HL-60 (cell line): ENCODE measurements at regions not wholly inside any gene's neighbourhood (a gene's known extent, or its start where the extent isn't known, plus 50 kb on each side); places are given as distances from the start of the nearest gene placed in this dataset.

Experiments used
- DNase-seq, 2 experiments: peaks; one replicate each; pipeline ENCODE4 v3.0.0-alpha.2; 2010 to 2020; ENCODE audit warnings: low read depth in 1 of 2, low spot score in 1 of 2
- H3K27ac ChIP-seq: fragments of 250-450 bp; sonication (Bioruptor Pico); replicated peaks from 2 replicates; pipeline ENCODE4 v1.5.1; 2020; ENCODE audit warnings: mild to moderate bottlenecking, moderate library complexity
- H3K27me3 ChIP-seq: fragments of 250-450 bp; sonication (Bioruptor Pico); 2 replicates; pipeline ENCODE4 v1.5.1; 2021; ENCODE audit warnings: mild to moderate bottlenecking, moderate library complexity; ENCODE audit not compliant: insufficient read depth, poor library complexity, severe bottlenecking
- H3K4me3 ChIP-seq: replicated peaks from 2 replicates; pipeline ENCODE4 v1.5.1; 2011; ENCODE audit warnings: mild to moderate bottlenecking, control low read depth, low read length; ENCODE audit not compliant: insufficient read depth
- GABPA ChIP-seq: IDR thresholded peaks from 2 replicates; pipeline ENCODE4 v1.6.1; 2012; ENCODE audit warnings: low read depth
- POLR2AphosphoS5 ChIP-seq: IDR thresholded peaks from 2 replicates; pipeline ENCODE4 v1.6.1; 2012; ENCODE audit warnings: low read depth
- SPI1 ChIP-seq: IDR thresholded peaks from 2 replicates; pipeline ENCODE4 v1.6.1; 2012; ENCODE audit warnings: low read depth, mild to moderate bottlenecking, borderline replicate concordance
- TF ChIP-seq, protein P1 (sequence below): IDR thresholded peaks from 2 replicates; pipeline ENCODE4 v1.6.1; 2012; ENCODE audit warnings: low read depth; ENCODE audit not compliant: insufficient replicate concordance
- TF ChIP-seq, protein P2 (sequence below): IDR thresholded peaks from one replicate; pipeline ENCODE4 v1.5.1; 2011; ENCODE audit warnings: low read length, control low read depth, inconsistent platforms; ENCODE audit not compliant: insufficient read depth

DNA sequence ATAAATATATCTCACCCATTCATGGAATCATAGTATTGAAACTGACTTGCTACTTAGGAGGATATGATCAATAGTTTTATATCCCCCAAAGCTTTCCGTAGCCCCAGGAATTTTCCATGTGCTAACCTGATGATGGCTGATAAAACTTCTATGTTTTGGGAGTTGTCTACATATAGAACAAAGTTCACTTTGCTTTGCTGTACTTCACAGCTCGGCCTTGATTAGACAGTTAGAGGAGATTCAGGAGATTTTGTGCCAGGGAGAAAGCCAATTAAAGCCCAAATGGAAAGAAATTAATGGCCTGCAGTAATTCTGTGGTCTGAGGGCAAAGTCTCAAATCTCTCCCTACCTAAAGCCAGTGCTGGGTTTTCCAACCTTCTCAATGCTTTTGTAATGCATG lies 114.9 kb upstream of the SLC34A2 start:
- DNase-seq: no peak
- no peak overlapping the region for H3K4me3 ChIP-seq
- no peak overlapping the region for H3K27ac ChIP-seq
- TF ChIP-seq POLR2AphosphoS5: no peak
- no peak for TF ChIP-seq GABPA
- TF ChIP-seq, protein P1, sequence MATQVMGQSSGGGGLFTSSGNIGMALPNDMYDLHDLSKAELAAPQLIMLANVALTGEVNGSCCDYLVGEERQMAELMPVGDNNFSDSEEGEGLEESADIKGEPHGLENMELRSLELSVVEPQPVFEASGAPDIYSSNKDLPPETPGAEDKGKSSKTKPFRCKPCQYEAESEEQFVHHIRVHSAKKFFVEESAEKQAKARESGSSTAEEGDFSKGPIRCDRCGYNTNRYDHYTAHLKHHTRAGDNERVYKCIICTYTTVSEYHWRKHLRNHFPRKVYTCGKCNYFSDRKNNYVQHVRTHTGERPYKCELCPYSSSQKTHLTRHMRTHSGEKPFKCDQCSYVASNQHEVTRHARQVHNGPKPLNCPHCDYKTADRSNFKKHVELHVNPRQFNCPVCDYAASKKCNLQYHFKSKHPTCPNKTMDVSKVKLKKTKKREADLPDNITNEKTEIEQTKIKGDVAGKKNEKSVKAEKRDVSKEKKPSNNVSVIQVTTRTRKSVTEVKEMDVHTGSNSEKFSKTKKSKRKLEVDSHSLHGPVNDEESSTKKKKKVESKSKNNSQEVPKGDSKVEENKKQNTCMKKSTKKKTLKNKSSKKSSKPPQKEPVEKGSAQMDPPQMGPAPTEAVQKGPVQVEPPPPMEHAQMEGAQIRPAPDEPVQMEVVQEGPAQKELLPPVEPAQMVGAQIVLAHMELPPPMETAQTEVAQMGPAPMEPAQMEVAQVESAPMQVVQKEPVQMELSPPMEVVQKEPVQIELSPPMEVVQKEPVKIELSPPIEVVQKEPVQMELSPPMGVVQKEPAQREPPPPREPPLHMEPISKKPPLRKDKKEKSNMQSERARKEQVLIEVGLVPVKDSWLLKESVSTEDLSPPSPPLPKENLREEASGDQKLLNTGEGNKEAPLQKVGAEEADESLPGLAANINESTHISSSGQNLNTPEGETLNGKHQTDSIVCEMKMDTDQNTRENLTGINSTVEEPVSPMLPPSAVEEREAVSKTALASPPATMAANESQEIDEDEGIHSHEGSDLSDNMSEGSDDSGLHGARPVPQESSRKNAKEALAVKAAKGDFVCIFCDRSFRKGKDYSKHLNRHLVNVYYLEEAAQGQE: no peak
- no peak for TF ChIP-seq SPI1
- TF ChIP-seq, protein P2, sequence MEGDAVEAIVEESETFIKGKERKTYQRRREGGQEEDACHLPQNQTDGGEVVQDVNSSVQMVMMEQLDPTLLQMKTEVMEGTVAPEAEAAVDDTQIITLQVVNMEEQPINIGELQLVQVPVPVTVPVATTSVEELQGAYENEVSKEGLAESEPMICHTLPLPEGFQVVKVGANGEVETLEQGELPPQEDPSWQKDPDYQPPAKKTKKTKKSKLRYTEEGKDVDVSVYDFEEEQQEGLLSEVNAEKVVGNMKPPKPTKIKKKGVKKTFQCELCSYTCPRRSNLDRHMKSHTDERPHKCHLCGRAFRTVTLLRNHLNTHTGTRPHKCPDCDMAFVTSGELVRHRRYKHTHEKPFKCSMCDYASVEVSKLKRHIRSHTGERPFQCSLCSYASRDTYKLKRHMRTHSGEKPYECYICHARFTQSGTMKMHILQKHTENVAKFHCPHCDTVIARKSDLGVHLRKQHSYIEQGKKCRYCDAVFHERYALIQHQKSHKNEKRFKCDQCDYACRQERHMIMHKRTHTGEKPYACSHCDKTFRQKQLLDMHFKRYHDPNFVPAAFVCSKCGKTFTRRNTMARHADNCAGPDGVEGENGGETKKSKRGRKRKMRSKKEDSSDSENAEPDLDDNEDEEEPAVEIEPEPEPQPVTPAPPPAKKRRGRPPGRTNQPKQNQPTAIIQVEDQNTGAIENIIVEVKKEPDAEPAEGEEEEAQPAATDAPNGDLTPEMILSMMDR: no peak
- H3K27me3 ChIP-seq: no peaks in the 10 kb centered on the region

DNA sequence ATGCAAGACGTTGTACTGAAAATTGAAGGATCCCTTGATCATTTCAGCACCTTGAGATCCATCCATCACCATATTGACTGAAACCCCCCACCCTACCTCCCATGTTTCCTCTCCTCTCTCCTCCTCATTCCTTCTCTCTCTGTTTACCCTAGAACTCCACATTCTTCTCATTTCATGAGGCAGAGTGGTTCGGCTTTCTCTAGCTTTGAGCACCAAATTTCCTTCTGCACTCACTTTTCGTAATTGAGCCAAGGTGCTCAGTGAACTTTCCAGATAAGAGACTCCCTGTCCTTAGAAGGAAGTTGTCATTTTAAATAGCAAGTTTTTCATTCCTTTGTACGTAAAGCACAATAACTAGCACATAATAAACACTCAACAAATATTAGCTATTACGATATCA lies 108.3 kb upstream of the SLC34A2 start:
- Histone ChIP-seq H3K27me3 (no peaks in the 10 kb centered on the region), H3K4me3 (no peak overlapping the region), H3K27ac (no peak overlapping the region)
- TF ChIP-seq GABPA (no peak), SPI1 (no peak)
- TF ChIP-seq, protein P1: no peak
- DNase-seq: no peak

DNA sequence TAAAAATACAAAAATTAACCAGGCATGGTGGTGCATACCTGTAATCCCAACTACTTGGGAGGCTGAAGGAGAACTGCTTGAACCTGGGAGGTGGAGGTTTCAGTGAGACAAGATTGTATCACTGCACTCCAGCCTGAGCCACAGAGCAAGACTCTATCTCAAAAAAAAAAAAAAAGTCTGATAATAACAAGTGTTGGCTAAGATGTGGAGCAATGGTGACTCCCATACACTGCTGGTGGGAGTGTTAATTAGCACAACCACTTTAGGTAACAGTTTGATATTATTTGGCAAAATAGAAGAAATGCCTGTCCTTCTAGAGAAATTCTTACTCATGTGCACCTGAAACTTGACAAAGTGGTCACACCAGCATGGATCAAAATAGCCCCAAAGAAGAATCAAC lies 106.2 kb upstream of the SLC34A2 start:
- no peak for DNase-seq
- no peak overlapping the region for H3K27ac ChIP-seq
- H3K4me3 ChIP-seq: no peak overlapping the region
- TF ChIP-seq SPI1: no peak
- TF ChIP-seq, protein P2: no peak
- no peak for TF ChIP-seq POLR2AphosphoS5
- TF ChIP-seq, protein P1: no peak
- TF ChIP-seq GABPA: no peak
- no peaks in the 10 kb centered on the region for H3K27me3 ChIP-seq
